CD4-positive, alpha-beta T cell (primary cell): ENCODE measurements at regions not wholly inside any gene's neighbourhood (a gene's known extent, or its start where the extent isn't known, plus 50 kb on each side); places are given as distances from the start of the nearest gene placed in this dataset.
"Not testable (repeated sequence)": the region's sequence is repeated elsewhere in the genome, so short reads cannot be mapped to it uniquely, and the experiment has no call there.

Source experiments
- ATAC-seq: fragments of 200-7000 bp; cut with Tn5 transposase; one replicate; pipeline ENCODE4 v1.10.0; 2022; ENCODE audit warnings: mild to moderate bottlenecking; ENCODE audit not compliant: poor library complexity
- CTCF ChIA-PET: fragments of 350-600 bp; sonication (Branson Sonifier 250); formaldehyde crosslinking; loops from one replicate; lab custom pipeline; 2021; ENCODE audit warnings: antibody characterized with exemption, inconsistent platforms; lab: Charles Lee
- POLR2A ChIA-PET: fragments of 350-600 bp; sonication (Branson Sonifier 250); formaldehyde crosslinking; loops from one replicate; lab custom pipeline; 2021; ENCODE audit warnings: antibody characterized with exemption, inconsistent platforms; lab: Charles Lee
- DNase-seq, 14 experiments: peaks; one replicate each; pipeline ENCODE4 v3.0.0-alpha.2; 2013 to 2020; ENCODE audit warnings: mixed read lengths in 2 of 14
- H3K27ac ChIP-seq, 2 donors: one replicate each; pipeline versions ENCODE4 v1.5.1 to v1.7.0; 2013; ENCODE audit warnings: low read length in 2 of 2, low read depth in 1 of 2, mild to moderate bottlenecking in 1 of 2
- H3K27me3 ChIP-seq, 2 experiments: 1 replicate in 1 of 2; 2 replicates in 1 of 2; pipeline versions ENCODE4 v1.6.1 to v1.7.0; 2013; ENCODE audit warnings: low read length in 2 of 2, control low read depth in 1 of 2, mild to moderate bottlenecking in 1 of 2, moderate library complexity in 1 of 2; ENCODE audit not compliant: insufficient read depth in 2 of 2, control insufficient read depth in 1 of 2
- H3K36me3 ChIP-seq: one replicate; pipeline ENCODE4 v1.6.1; 2013; ENCODE audit warnings: low read length, control low read depth; ENCODE audit not compliant: insufficient read depth
- H3K4me1 ChIP-seq: one replicate; pipeline ENCODE4 v1.6.1; 2013; ENCODE audit warnings: low read length, control low read depth; ENCODE audit not compliant: insufficient read depth
- H3K4me3 ChIP-seq: one replicate; pipeline ENCODE4 v1.5.1; 2013; ENCODE audit warnings: mild to moderate bottlenecking, low read length, moderate library complexity
- H3K9me3 ChIP-seq, 2 experiments: 1 replicate in 1 of 2; 2 replicates in 1 of 2; pipeline versions ENCODE4 v1.6.1 to v1.7.0; 2013; ENCODE audit warnings: low read length in 2 of 2, mild to moderate bottlenecking in 2 of 2, control low read depth in 1 of 2, moderate library complexity in 1 of 2; ENCODE audit not compliant: control insufficient read depth in 1 of 2, insufficient read depth in 1 of 2
- H3K27ac Mint-ChIP-seq: one replicate; pipeline ENCODE4 v1.8.0; 2020; ENCODE audit warnings: mixed read lengths
- H3K27me3 Mint-ChIP-seq: one replicate; pipeline ENCODE4 v1.8.0; 2021; ENCODE audit warnings: mixed read lengths
- H3K36me3 Mint-ChIP-seq: one replicate; pipeline ENCODE4 v1.8.0; 2021; ENCODE audit warnings: low read depth, mixed read lengths
- H3K4me1 Mint-ChIP-seq: one replicate; pipeline ENCODE4 v1.8.0; 2021; ENCODE audit warnings: low read depth, mixed read lengths
- H3K4me3 Mint-ChIP-seq: one replicate; pipeline ENCODE4 v1.8.0; 2020; ENCODE audit warnings: mild to moderate bottlenecking, mixed read lengths
- H3K9me3 Mint-ChIP-seq: one replicate; pipeline ENCODE4 v1.8.0; 2020; ENCODE audit warnings: mixed read lengths
- CTCF ChIP-seq: fragments of 200-600 bp; IDR thresholded peaks from one replicate; pipeline ENCODE4 v1.8.0; 2022; ENCODE audit warnings: antibody characterized with exemption, mild to moderate bottlenecking
- intact Hi-C, 2 experiments: fragments of 100-400 bp; cut with DNase I in 1 of 2; cut with micrococcal nuclease in 1 of 2; formaldehyde crosslinking; loops; one replicate each; pipeline versions ENCODE4 v1.15.1 to v1.9.0; 2023 to 2025; cut with DNase I, micrococcal nuclease

- Mint-ChIP-seq H3K9me3 (peaks cover 7% of the 10 kb centered on the region), H3K27me3 (peaks cover 4% of the 10 kb centered on the region), H3K4me1 (no peaks in the 10 kb centered on the region), H3K27ac (no peak overlapping the region), H3K4me3 (no peak overlapping the region), H3K36me3 (no peaks in the 10 kb centered on the region)
- no peaks in the 10 kb centered on the region for H3K27me3 ChIP-seq
- ATAC-seq (no peak), DNase-seq (no peak)
- no peak overlapping the region for H3K4me3 ChIP-seq
- no peak for TF ChIP-seq CTCF
- no peak overlapping the region for H3K27ac ChIP-seq
- ChIA-PET CTCF (no interaction called here), POLR2A (no interaction called here)
- no peaks in the 10 kb centered on the region for H3K4me1 ChIP-seq
- H3K36me3 ChIP-seq = no peaks in the 10 kb centered on the region
- intact Hi-C loops = no loop called here
- H3K9me3 ChIP-seq = no peaks in the 10 kb centered on the region
Measured at GRCh38 chr7:67659091-67659490, 662.5 kb downstream of the TYW1 start.

GRCh38 chr7:67662804-67663203 is 666.2 kb downstream of the TYW1 start:
- no peak overlapping the region for H3K4me3 Mint-ChIP-seq
- no peaks in the 10 kb centered on the region for H3K36me3 ChIP-seq
- ChIA-PET POLR2A (no interaction called here), CTCF (no interaction called here)
- no peaks in the 10 kb centered on the region for H3K4me1 ChIP-seq
- no peaks in the 10 kb centered on the region for H3K9me3 ChIP-seq
- intact Hi-C loops = no loop called here
- H3K9me3 Mint-ChIP-seq = peaks cover 3% of the 10 kb centered on the region
- no peaks in the 10 kb centered on the region for H3K27me3 Mint-ChIP-seq
- ATAC-seq = no peak
- no peak for TF ChIP-seq CTCF
- no peak for DNase-seq
- H3K4me1 Mint-ChIP-seq = no peaks in the 10 kb centered on the region
- no peaks in the 10 kb centered on the region for H3K27me3 ChIP-seq
- no peak overlapping the region for H3K4me3 ChIP-seq
- H3K36me3 Mint-ChIP-seq = no peaks in the 10 kb centered on the region
- no peak overlapping the region for H3K27ac ChIP-seq
- no peak overlapping the region for H3K27ac Mint-ChIP-seq

GRCh38 chr7:67663644-67664043 is 667.0 kb downstream of the TYW1 start:
- Histone ChIP-seq H3K9me3 (no peaks in the 10 kb centered on the region), H3K36me3 (no peaks in the 10 kb centered on the region), H3K4me3 (no peak overlapping the region), H3K27ac (no peak overlapping the region), H3K27me3 (no peaks in the 10 kb centered on the region), H3K4me1 (no peaks in the 10 kb centered on the region)
- Mint-ChIP-seq H3K4me3 (no peak overlapping the region), H3K36me3 (no peaks in the 10 kb centered on the region), H3K9me3 (peaks cover 3% of the 10 kb centered on the region), H3K27me3 (no peaks in the 10 kb centered on the region), H3K4me1 (no peaks in the 10 kb centered on the region), H3K27ac (no peak overlapping the region)
- ChIA-PET POLR2A (no interaction called here), CTCF (no interaction called here)
- DNase-seq (no peak), ATAC-seq (no peak)
- intact Hi-C loops = no loop called here
- TF ChIP-seq CTCF = no peak

GRCh38 chr7:67666359-67666758 is 669.7 kb downstream of the TYW1 start:
- H3K9me3 Mint-ChIP-seq, ATAC-seq, H3K4me3 Mint-ChIP-seq, H3K36me3 Mint-ChIP-seq, H3K4me1 Mint-ChIP-seq, H3K4me3 ChIP-seq, DNase-seq, H3K36me3 ChIP-seq, intact Hi-C loops, H3K4me1 ChIP-seq, H3K27me3 ChIP-seq, H3K27ac Mint-ChIP-seq, H3K27me3 Mint-ChIP-seq, H3K27ac ChIP-seq, POLR2A ChIA-PET, H3K9me3 ChIP-seq, CTCF ChIA-PET: not testable (repeated sequence)
